Effector CD8-positive, alpha-beta T cell (primary cell): ENCODE measurements at regions not wholly inside any gene's neighbourhood (a gene's known extent, or its start where the extent isn't known, plus 50 kb on each side); places are given as distances from the start of the nearest gene placed in this dataset.
"Not testable (repeated sequence)": the region's sequence is repeated elsewhere in the genome, so short reads cannot be mapped to it uniquely, and the experiment has no call there.

Experiments
- DNase-seq: peaks from one replicate; lab custom pipeline; 2025; lab: John Stamatoyannopoulos, UW

- no peak for DNase-seq
These were observed 85.6 kb downstream of the OLFM1 start for GRCh38 chr9:135173066-135173465.

GRCh38 chr9:135174248-135174647 lies 86.8 kb downstream of the OLFM1 start:
- no peak for DNase-seq

- DNase-seq: no peak
These were observed 87.5 kb downstream of the OLFM1 start for GRCh38 chr9:135174981-135175380.

GRCh38 chr9:135176284-135176683 lies 88.8 kb downstream of the OLFM1 start:
- DNase-seq: no peak

GRCh38 chr9:135177562-135177961 lies 90.1 kb downstream of the OLFM1 start:
- DNase-seq: not testable (repeated sequence)

- DNase-seq: no peak
These were observed 91.0 kb downstream of the OLFM1 start for GRCh38 chr9:135178498-135178897.

GRCh38 chr9:135179041-135179440 lies 91.6 kb downstream of the OLFM1 start:
- no peak for DNase-seq

GRCh38 chr9:135179976-135180375 lies 92.5 kb downstream of the OLFM1 start:
- DNase-seq: no peak

GRCh38 chr9:135180586-135180985 lies 93.1 kb downstream of the OLFM1 start:
- no peak for DNase-seq

GRCh38 chr9:135181336-135181735 lies 93.9 kb downstream of the OLFM1 start:
- DNase-seq: no peak

GRCh38 chr9:135181841-135182240 lies 94.4 kb downstream of the OLFM1 start:
- not testable (repeated sequence) for DNase-seq

GRCh38 chr9:135183069-135183468 lies 95.6 kb downstream of the OLFM1 start:
- no peak for DNase-seq

- DNase-seq: no peak
These were observed 96.2 kb downstream of the OLFM1 start for GRCh38 chr9:135183528-135184180.

- DNase-seq: no peak
These were observed 96.9 kb downstream of the OLFM1 start for GRCh38 chr9:135184181-135185053.

- DNase-seq: no peak
These were observed 97.6 kb downstream of the OLFM1 start for GRCh38 chr9:135185060-135185459.

- no peak for DNase-seq
These were observed 99.0 kb downstream of the OLFM1 start for GRCh38 chr9:135186248-135187164.

GRCh38 chr9:135187365-135187764 lies 99.9 kb downstream of the OLFM1 start:
- no peak for DNase-seq

- no peak for DNase-seq
These were observed 101.2 kb downstream of the OLFM1 start for GRCh38 chr9:135188681-135189151.

- no peak for DNase-seq
These were observed 102.0 kb downstream of the OLFM1 start for GRCh38 chr9:135189497-135189896.

GRCh38 chr9:135190789-135191577 lies 103.5 kb downstream of the OLFM1 start:
- no peak for DNase-seq

GRCh38 chr9:135192686-135193085 lies 105.2 kb downstream of the OLFM1 start:
- no peak for DNase-seq
